Adrenal gland (tissue), 5 donors: ENCODE measurements at regions not wholly inside any gene's neighbourhood (a gene's known extent, or its start where the extent isn't known, plus 50 kb on each side); places are given as distances from the start of the nearest gene placed in this dataset.

Source experiments
- CTCF ChIP-seq, 6 experiments: fragments of 450-650 bp in 4 of 6; fragments of 200-600 bp in 2 of 6; sonication (generic) in 1 of 6; IDR thresholded peaks; 1 replicate in 5 of 6; 2 replicates in 1 of 6; pipeline versions ENCODE4 v1.5.1 to v1.8.0; 2016 to 2021; ENCODE audit warnings: antibody characterized with exemption in 6 of 6, mild to moderate bottlenecking in 2 of 6, moderate library complexity in 1 of 6
- POLR2A ChIP-seq, 2 donors: fragments of 450-650 bp; IDR thresholded peaks; one replicate each; pipeline ENCODE4 v1.6.1; 2017; ENCODE audit warnings: antibody characterized with exemption in 2 of 2, mild to moderate bottlenecking in 2 of 2, moderate library complexity in 1 of 2
- donor health status: DM: no; HTN: no; CAD: no.

- TF ChIP-seq CTCF (IDR thresholded peaks at IDR 0.05), result no peak
- TF ChIP-seq POLR2A (IDR thresholded peaks at IDR 0.05), result no peak
Measured at GRCh38 chr11:131299598-131300438, 70.6 kb upstream of the NTM start.
